Erythroblast (primary cell): ENCODE measurements at regions not wholly inside any gene's neighbourhood (a gene's known extent, or its start where the extent isn't known, plus 50 kb on each side); places are given as distances from the start of the nearest gene placed in this dataset.

Source experiments
- GATA1 ChIP-seq: IDR thresholded peaks from 2 replicates; pipeline ENCODE4 v1.6.1; 2011; ENCODE audit warnings: low read depth, mild to moderate bottlenecking, control low read depth, low read length, moderate library complexity
- POLR2A ChIP-seq: IDR thresholded peaks from 2 replicates; pipeline ENCODE4 v1.6.1; 2011; ENCODE audit warnings: mild to moderate bottlenecking, low read length

DNA sequence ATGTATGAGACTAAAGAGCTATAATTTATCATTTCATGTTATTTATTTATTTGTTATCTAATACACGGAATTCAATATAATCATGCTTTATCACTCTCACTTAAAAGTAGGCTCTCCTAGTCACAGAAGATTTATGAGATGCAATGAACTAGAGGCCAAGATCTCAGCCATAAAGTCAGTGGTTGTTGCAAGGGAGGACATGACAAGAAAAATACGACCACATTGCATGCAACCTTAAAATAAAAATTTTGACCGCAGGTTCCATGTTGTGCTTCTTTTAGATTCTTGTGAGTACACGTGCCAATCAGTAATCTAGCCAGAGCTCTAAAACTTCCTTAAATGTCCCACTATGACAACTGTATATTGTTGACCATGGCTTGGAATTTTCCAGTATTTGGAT is 75.9 kb upstream of the SP8 start:
- no peak for TF ChIP-seq POLR2A
- TF ChIP-seq GATA1, result no peak
